ENCODE measurements at regions not wholly inside any gene's neighbourhood (a gene's known extent, or its start where the extent isn't known, plus 50 kb on each side); places are given as distances from the start of the nearest gene placed in this dataset.

GRCh38 chr4:14566518-14566917, 435.8 kb upstream of the CPEB2 start:
- no peaks in the 10 kb centered on the region for H3K79me2 ChIP-seq (ENCODE audit: control insufficient read depth, low read length)
- H3K9me3 ChIP-seq (ENCODE audit: control insufficient read depth, insufficient read depth, low read length), result no peaks in the 10 kb centered on the region
- no peaks in the 10 kb centered on the region for H3K4me1 ChIP-seq (ENCODE audit: control insufficient read depth, low read length)
- H3F3A ChIP-seq (ENCODE audit: control insufficient read depth, insufficient read depth), result no peaks in the 10 kb centered on the region
- no peaks in the 10 kb centered on the region for H3K9me2 ChIP-seq (replicated peaks; ENCODE audit: control insufficient read depth, low read length)
- no peak for TF ChIP-seq EZH2phosphoT487 (IDR thresholded peaks at IDR 0.05; ENCODE audit: borderline replicate concordance, low read length)
- no peak for TF ChIP-seq CTCF (IDR thresholded peaks at IDR 0.05; ENCODE audit: low read depth, low read length, poor library complexity, severe bottlenecking)
- no peaks in the 10 kb centered on the region for H3K36me3 ChIP-seq (ENCODE audit: control insufficient read depth, low read length)
- H3K27me3 ChIP-seq (ENCODE audit: control insufficient read depth, low read length), result no peaks in the 10 kb centered on the region
- H3K4me3 ChIP-seq (ENCODE audit: low read length), result no peak overlapping the region
- H4K20me1 ChIP-seq (ENCODE audit: control insufficient read depth, insufficient read depth, low read depth, low read length), result no peaks in the 10 kb centered on the region
- no peak overlapping the region for H3K27ac ChIP-seq (ENCODE audit: low read depth, low read length)
- H3K4me2 ChIP-seq (ENCODE audit: low read length), result no peak overlapping the region

GRCh38 chr4:14568351-14568750, 433.9 kb upstream of the CPEB2 start:
- Histone ChIP-seq H3K36me3 (ENCODE audit: control insufficient read depth, low read length) (no peaks in the 10 kb centered on the region), H3K27ac (ENCODE audit: low read depth, low read length) (no peak overlapping the region)
- TF ChIP-seq EZH2phosphoT487 (IDR thresholded peaks at IDR 0.05; ENCODE audit: borderline replicate concordance, low read length), result no peak

GRCh38 chr4:14575289-14575688, 427.0 kb upstream of the CPEB2 start:
- TF ChIP-seq CTCF (IDR thresholded peaks at IDR 0.05; ENCODE audit: low read depth, low read length, poor library complexity, severe bottlenecking), result no peak
- no peak for TF ChIP-seq EZH2phosphoT487 (IDR thresholded peaks at IDR 0.05; ENCODE audit: borderline replicate concordance, low read length)
- Histone ChIP-seq H3F3A (ENCODE audit: control insufficient read depth, insufficient read depth) (no peaks in the 10 kb centered on the region), H3K4me2 (ENCODE audit: low read length) (no peak overlapping the region)

More at GRCh38 chr4:14568351-14568750, 433.9 kb upstream of the CPEB2 start:
- H3K4me1 ChIP-seq (ENCODE audit: control insufficient read depth, low read length), result no peaks in the 10 kb centered on the region
- H3K27me3 ChIP-seq (ENCODE audit: control insufficient read depth, low read length), result no peaks in the 10 kb centered on the region
- no peaks in the 10 kb centered on the region for H4K20me1 ChIP-seq (ENCODE audit: control insufficient read depth, insufficient read depth, low read depth, low read length)
- H3K4me2 ChIP-seq (ENCODE audit: low read length), result no peak overlapping the region
- no peaks in the 10 kb centered on the region for H3K9me3 ChIP-seq (ENCODE audit: control insufficient read depth, insufficient read depth, low read length)
- no peaks in the 10 kb centered on the region for H3K9me2 ChIP-seq (replicated peaks; ENCODE audit: control insufficient read depth, low read length)
- no peaks in the 10 kb centered on the region for H3F3A ChIP-seq (ENCODE audit: control insufficient read depth, insufficient read depth)
- H3K79me2 ChIP-seq (ENCODE audit: control insufficient read depth, low read length), result no peaks in the 10 kb centered on the region
- H3K4me3 ChIP-seq (ENCODE audit: low read length), result no peak overlapping the region

DNA sequence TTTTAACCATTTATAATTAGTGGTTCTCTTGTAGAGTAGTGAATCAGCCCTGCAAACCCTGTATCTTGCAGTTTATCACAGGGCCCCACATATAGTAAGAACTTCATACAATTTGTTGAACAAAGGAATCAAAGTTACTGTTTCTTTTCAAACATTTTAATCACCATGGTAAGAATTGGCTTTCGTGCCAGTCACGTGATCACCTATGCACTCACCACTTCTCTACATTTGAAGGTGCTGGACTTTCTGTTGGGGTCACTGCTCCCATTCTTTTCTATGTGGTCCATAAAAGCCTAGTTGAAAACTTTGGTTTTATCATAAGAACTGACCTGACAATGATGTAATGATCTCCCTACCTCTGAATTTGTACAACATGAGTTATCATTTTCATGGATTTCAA, 426.4 kb upstream of the CPEB2 start:
- TF ChIP-seq EZH2phosphoT487 (IDR thresholded peaks at IDR 0.05; ENCODE audit: borderline replicate concordance, low read length) (no peak), CTCF (IDR thresholded peaks at IDR 0.05; ENCODE audit: low read depth, low read length, poor library complexity, severe bottlenecking) (no peak)
- Histone ChIP-seq H3K4me3 (ENCODE audit: low read length) (no peak overlapping the region), H4K20me1 (ENCODE audit: control insufficient read depth, insufficient read depth, low read depth, low read length) (no peaks in the 10 kb centered on the region), H3K27ac (ENCODE audit: low read depth, low read length) (no peak overlapping the region), H3K4me2 (ENCODE audit: low read length) (no peak overlapping the region), H3K9me2 (replicated peaks; ENCODE audit: control insufficient read depth, low read length) (no peaks in the 10 kb centered on the region), H3F3A (ENCODE audit: control insufficient read depth, insufficient read depth) (no peaks in the 10 kb centered on the region), H3K4me1 (ENCODE audit: control insufficient read depth, low read length) (no peaks in the 10 kb centered on the region), H3K79me2 (ENCODE audit: control insufficient read depth, low read length) (no peaks in the 10 kb centered on the region), H3K9me3 (ENCODE audit: control insufficient read depth, insufficient read depth, low read length) (no peaks in the 10 kb centered on the region), H3K36me3 (ENCODE audit: control insufficient read depth, low read length) (no peaks in the 10 kb centered on the region), H3K27me3 (ENCODE audit: control insufficient read depth, low read length) (no peaks in the 10 kb centered on the region)

More at GRCh38 chr4:14575289-14575688, 427.0 kb upstream of the CPEB2 start:
- no peaks in the 10 kb centered on the region for H3K9me2 ChIP-seq (replicated peaks; ENCODE audit: control insufficient read depth, low read length)
- H3K9me3 ChIP-seq (ENCODE audit: control insufficient read depth, insufficient read depth, low read length), result no peaks in the 10 kb centered on the region
- H3K4me1 ChIP-seq (ENCODE audit: control insufficient read depth, low read length), result no peaks in the 10 kb centered on the region
- H3K79me2 ChIP-seq (ENCODE audit: control insufficient read depth, low read length), result no peaks in the 10 kb centered on the region
- H3K27me3 ChIP-seq (ENCODE audit: control insufficient read depth, low read length), result no peaks in the 10 kb centered on the region
- no peaks in the 10 kb centered on the region for H3K36me3 ChIP-seq (ENCODE audit: control insufficient read depth, low read length)
- no peaks in the 10 kb centered on the region for H4K20me1 ChIP-seq (ENCODE audit: control insufficient read depth, insufficient read depth, low read depth, low read length)
- H3K27ac ChIP-seq (ENCODE audit: low read depth, low read length), result no peak overlapping the region
- no peak overlapping the region for H3K4me3 ChIP-seq (ENCODE audit: low read length)

Data from DOHH2 (cell line).